Ovary (tissue), 3 donors: ENCODE measurements at regions not wholly inside any gene's neighbourhood (a gene's known extent, or its start where the extent isn't known, plus 50 kb on each side); places are given as distances from the start of the nearest gene placed in this dataset.

Experiments used
- EP300 ChIP-seq: sonication (generic); formaldehyde crosslinking; IDR thresholded peaks from one replicate; pipeline ENCODE4 v1.6.1; 2017; ENCODE audit warnings: antibody characterized with exemption
- POLR2A ChIP-seq: fragments of 450-650 bp; IDR thresholded peaks from one replicate; pipeline ENCODE4 v1.6.1; 2017; ENCODE audit warnings: antibody characterized with exemption, mild to moderate bottlenecking, moderate library complexity
- TF ChIP-seq, protein P1 (sequence below), 3 donors: fragments of 450-650 bp in 2 of 3; fragments of 200-600 bp in 1 of 3; IDR thresholded peaks; one replicate each; pipeline versions ENCODE4 v1.5.1 to v1.8.0; 2016 to 2022; ENCODE audit warnings: antibody characterized with exemption in 3 of 3, mild to moderate bottlenecking in 1 of 3
- donor health status: DM: no; HTN: no; CAD: no.

DNA sequence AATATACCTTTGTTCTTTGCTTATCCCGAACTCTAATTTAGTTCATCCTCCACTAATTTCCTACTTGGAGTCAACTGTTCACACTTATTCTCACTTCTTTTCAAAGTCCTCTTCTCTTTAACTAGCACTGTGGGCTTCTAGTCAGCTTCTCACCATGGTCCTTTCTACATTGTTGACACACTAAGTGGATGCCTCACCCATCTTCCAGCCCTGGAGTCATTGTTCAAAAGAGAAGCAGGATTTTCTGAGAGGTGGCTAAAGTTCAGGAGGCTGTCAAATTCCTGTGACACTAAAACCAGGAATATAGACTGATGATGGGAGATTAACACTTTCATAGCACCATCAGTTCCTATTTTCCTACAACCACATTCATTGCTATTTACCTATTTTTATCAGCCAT lies 99.3 kb downstream of the PHLDA1 start:
- TF ChIP-seq, protein P1, sequence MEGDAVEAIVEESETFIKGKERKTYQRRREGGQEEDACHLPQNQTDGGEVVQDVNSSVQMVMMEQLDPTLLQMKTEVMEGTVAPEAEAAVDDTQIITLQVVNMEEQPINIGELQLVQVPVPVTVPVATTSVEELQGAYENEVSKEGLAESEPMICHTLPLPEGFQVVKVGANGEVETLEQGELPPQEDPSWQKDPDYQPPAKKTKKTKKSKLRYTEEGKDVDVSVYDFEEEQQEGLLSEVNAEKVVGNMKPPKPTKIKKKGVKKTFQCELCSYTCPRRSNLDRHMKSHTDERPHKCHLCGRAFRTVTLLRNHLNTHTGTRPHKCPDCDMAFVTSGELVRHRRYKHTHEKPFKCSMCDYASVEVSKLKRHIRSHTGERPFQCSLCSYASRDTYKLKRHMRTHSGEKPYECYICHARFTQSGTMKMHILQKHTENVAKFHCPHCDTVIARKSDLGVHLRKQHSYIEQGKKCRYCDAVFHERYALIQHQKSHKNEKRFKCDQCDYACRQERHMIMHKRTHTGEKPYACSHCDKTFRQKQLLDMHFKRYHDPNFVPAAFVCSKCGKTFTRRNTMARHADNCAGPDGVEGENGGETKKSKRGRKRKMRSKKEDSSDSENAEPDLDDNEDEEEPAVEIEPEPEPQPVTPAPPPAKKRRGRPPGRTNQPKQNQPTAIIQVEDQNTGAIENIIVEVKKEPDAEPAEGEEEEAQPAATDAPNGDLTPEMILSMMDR (IDR thresholded peaks at IDR 0.05), result no peak
- TF ChIP-seq POLR2A (no peak), EP300 (no peak)
